ENCODE measurements at regions not wholly inside any gene's neighbourhood (a gene's known extent, or its start where the extent isn't known, plus 50 kb on each side); places are given as distances from the start of the nearest gene placed in this dataset.
A peak's percentile ranks its signal among the peaks of the same experiment; 100 is the strongest.

- no peaks in the 10 kb centered on the region for H3K9me3 ChIP-seq
- H3K36me3 ChIP-seq (replicated peaks in 1 of 2; ENCODE audit: insufficient read depth in 1 of 2, low read depth in 2 of 2): no peaks in the 10 kb centered on the region
- no peak for ATAC-seq
- H3K27me3 ChIP-seq: no peaks in the 10 kb centered on the region
- DNase-seq: no peak
- no peak overlapping the region for H3K27ac ChIP-seq
- no peak overlapping the region for H3K4me3 ChIP-seq
- intact Hi-C loops (cut with DNase I): no loop called here
- H3K4me1 ChIP-seq: no peaks in the 10 kb centered on the region
- TF ChIP-seq CTCF (IDR thresholded peaks at IDR 0.05): no peak
- TF ChIP-seq POLR2A (IDR thresholded peaks at IDR 0.05): no peak
Observed at GRCh38 chr5:164746723-164747122, 1241.3 kb downstream of the MAT2B start.

- Histone ChIP-seq H3K9me3 (no peaks in the 10 kb centered on the region), H3K36me3 (replicated peaks in 1 of 2; ENCODE audit: insufficient read depth in 1 of 2, low read depth in 2 of 2) (no peaks in the 10 kb centered on the region), H3K27me3 (no peaks in the 10 kb centered on the region), H3K27ac (no peak overlapping the region), H3K4me1 (no peaks in the 10 kb centered on the region), H3K4me3 (no peak overlapping the region)
- no peak for DNase-seq
- no peak for ATAC-seq
- TF ChIP-seq CTCF (IDR thresholded peaks at IDR 0.05): no peak
- TF ChIP-seq POLR2A (IDR thresholded peaks at IDR 0.05): no peak
- intact Hi-C loops (cut with DNase I): no loop called here
- 48 to 56% methylated on average over 1 of the region's 1 CpG for WGBS, 2 donors
Observed at GRCh38 chr5:164747371-164747770, 1242.0 kb downstream of the MAT2B start.

GRCh38 chr5:164748861-164749260, 1243.4 kb downstream of the MAT2B start:
- ATAC-seq: no peak
- no peak for DNase-seq
- intact Hi-C loops (cut with DNase I): no loop called here
- no peak overlapping the region for H3K4me3 ChIP-seq
- no peaks in the 10 kb centered on the region for H3K36me3 ChIP-seq (replicated peaks in 1 of 2; ENCODE audit: insufficient read depth in 1 of 2, low read depth in 2 of 2)
- TF ChIP-seq CTCF (IDR thresholded peaks at IDR 0.05) (no peak), POLR2A (IDR thresholded peaks at IDR 0.05) (no peak)
- H3K27ac ChIP-seq: no peak overlapping the region
- H3K9me3 ChIP-seq: no peaks in the 10 kb centered on the region
- H3K4me1 ChIP-seq: no peaks in the 10 kb centered on the region
- H3K27me3 ChIP-seq: no peaks in the 10 kb centered on the region

- intact Hi-C loops (cut with DNase I): no loop called here
- Histone ChIP-seq H3K36me3 (replicated peaks in 1 of 2; ENCODE audit: insufficient read depth in 1 of 2, low read depth in 2 of 2) (no peaks in the 10 kb centered on the region), H3K4me1 (no peaks in the 10 kb centered on the region), H3K4me3 (no peak overlapping the region), H3K27me3 (no peaks in the 10 kb centered on the region), H3K9me3 (no peaks in the 10 kb centered on the region), H3K27ac (no peak overlapping the region)
- 0 to 10% methylated on average over 1 of the region's 1 CpG for WGBS, 2 donors
- ATAC-seq (no peak), DNase-seq (no peak)
- no peak for TF ChIP-seq POLR2A (IDR thresholded peaks at IDR 0.05)
- no peak for TF ChIP-seq CTCF (IDR thresholded peaks at IDR 0.05)
Observed at GRCh38 chr5:164753434-164753833, 1248.0 kb downstream of the MAT2B start.

- Histone ChIP-seq H3K27ac (no peak overlapping the region), H3K9me3 (no peaks in the 10 kb centered on the region), H3K4me1 (no peaks in the 10 kb centered on the region), H3K4me3 (no peak overlapping the region), H3K36me3 (replicated peaks in 1 of 2; ENCODE audit: insufficient read depth in 1 of 2, low read depth in 2 of 2) (no peaks in the 10 kb centered on the region), H3K27me3 (no peaks in the 10 kb centered on the region)
- DNase-seq: peak in 1 of 4 donors; percentile 5
- TF ChIP-seq CTCF (IDR thresholded peaks at IDR 0.05) (no peak), POLR2A (IDR thresholded peaks at IDR 0.05) (no peak)
- no peak for ATAC-seq
- WGBS, 2 donors: 64 to 68% methylated on average over 2 of the region's 2 CpGs
- intact Hi-C loops (cut with DNase I): no loop called here
Observed at GRCh38 chr5:164763206-164763605, 1257.8 kb downstream of the MAT2B start.
